ENCODE measurements at regions not wholly inside any gene's neighbourhood (a gene's known extent, or its start where the extent isn't known, plus 50 kb on each side); places are given as distances from the start of the nearest gene placed in this dataset.

DNA sequence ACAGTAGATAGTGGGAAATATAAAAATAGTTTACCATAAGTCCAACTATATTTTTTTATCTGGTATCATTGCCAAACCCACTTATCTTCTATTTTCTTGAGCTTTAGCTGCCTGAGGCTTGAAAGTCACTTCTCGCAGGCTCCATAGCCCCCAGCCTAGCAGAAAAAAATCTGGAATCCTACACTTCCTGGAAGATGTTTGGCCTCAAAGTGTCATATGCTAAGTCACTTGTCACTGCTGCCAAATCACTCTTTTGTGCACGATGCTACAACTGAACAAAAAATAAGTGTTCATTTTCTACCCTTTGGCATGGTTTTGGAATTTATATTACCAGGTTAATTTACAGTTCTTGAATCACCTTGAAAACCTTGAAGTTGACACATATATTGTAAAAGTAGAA, 612.5 kb upstream of the ATXN8OS start:
- TF ChIP-seq, protein P1, sequence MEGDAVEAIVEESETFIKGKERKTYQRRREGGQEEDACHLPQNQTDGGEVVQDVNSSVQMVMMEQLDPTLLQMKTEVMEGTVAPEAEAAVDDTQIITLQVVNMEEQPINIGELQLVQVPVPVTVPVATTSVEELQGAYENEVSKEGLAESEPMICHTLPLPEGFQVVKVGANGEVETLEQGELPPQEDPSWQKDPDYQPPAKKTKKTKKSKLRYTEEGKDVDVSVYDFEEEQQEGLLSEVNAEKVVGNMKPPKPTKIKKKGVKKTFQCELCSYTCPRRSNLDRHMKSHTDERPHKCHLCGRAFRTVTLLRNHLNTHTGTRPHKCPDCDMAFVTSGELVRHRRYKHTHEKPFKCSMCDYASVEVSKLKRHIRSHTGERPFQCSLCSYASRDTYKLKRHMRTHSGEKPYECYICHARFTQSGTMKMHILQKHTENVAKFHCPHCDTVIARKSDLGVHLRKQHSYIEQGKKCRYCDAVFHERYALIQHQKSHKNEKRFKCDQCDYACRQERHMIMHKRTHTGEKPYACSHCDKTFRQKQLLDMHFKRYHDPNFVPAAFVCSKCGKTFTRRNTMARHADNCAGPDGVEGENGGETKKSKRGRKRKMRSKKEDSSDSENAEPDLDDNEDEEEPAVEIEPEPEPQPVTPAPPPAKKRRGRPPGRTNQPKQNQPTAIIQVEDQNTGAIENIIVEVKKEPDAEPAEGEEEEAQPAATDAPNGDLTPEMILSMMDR (conservative IDR thresholded peaks at IDR 0.05 in 1 of 2, IDR thresholded peaks at IDR 0.05 in 1 of 2; ENCODE audit: low read depth in 1 of 2, low read length in 2 of 2), result no peak
- no peak for TF ChIP-seq EZH2 (IDR thresholded peaks at IDR 0.05; ENCODE audit: low read length, missing control alignments)
- no peaks in the 10 kb centered on the region for H3K79me2 ChIP-seq (ENCODE audit: control insufficient read depth, insufficient read depth, low read length)
- no peaks in the 10 kb centered on the region for H3K9me3 ChIP-seq (ENCODE audit: control insufficient read depth, insufficient read depth, low read depth, low read length)

DNA sequence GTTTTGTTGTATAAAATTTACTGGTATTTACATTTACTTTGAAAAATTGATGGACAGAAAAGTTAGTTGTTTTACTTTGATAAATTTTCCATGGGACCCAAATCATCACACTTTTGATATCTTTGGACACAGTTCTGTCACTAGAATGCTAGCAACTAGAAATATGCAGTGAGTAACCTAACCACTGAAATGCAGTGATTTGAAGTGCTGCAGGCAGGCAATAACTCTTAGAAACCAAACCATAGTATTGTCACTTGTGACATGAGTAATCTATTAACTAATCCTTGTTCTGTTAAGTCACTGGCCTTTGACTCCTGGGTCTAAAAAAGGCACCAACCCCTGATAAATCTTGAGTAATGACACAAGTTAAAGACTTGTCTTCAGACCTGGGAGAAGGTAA, 620.0 kb upstream of the ATXN8OS start:
- Histone ChIP-seq H3K4me1 (ENCODE audit: control insufficient read depth, extremely low read depth, insufficient read depth, low read length) (no peaks in the 10 kb centered on the region), H3K4me2 (ENCODE audit: extremely low read depth, insufficient read depth, low read length) (no peak overlapping the region), H3K4me3 (replicated peaks in 1 of 4; ENCODE audit: control extremely low read depth in 1 of 4, insufficient read depth in 1 of 4, low read depth in 3 of 4, low read length in 4 of 4) (no peak overlapping the region), H3K9ac (ENCODE audit: insufficient read depth, low read length) (no peak overlapping the region), H3K36me3 (ENCODE audit: control insufficient read depth, insufficient read depth, low read length) (no peaks in the 10 kb centered on the region), H4K20me1 (ENCODE audit: control insufficient read depth, extremely low read depth, insufficient read depth, low read length) (no peaks in the 10 kb centered on the region), H2AFZ (ENCODE audit: low read length) (no peak overlapping the region), H3K27ac (ENCODE audit: insufficient read depth, low read length) (no peak overlapping the region), H3K9me3 (ENCODE audit: control insufficient read depth, insufficient read depth, low read depth, low read length) (no peaks in the 10 kb centered on the region), H3K27me3 (ENCODE audit: control insufficient read depth, insufficient read depth, low read length) (no peaks in the 10 kb centered on the region), H3K79me2 (ENCODE audit: control insufficient read depth, insufficient read depth, low read length) (no peaks in the 10 kb centered on the region)
- TF ChIP-seq, protein P1 (conservative IDR thresholded peaks at IDR 0.05 in 1 of 2, IDR thresholded peaks at IDR 0.05 in 1 of 2; ENCODE audit: low read depth in 1 of 2, low read length in 2 of 2), result no peak
- no peak for TF ChIP-seq EZH2 (IDR thresholded peaks at IDR 0.05; ENCODE audit: low read length, missing control alignments)
- DNase-seq (ENCODE audit: low read depth in 2 of 2), result peak in 1 of 2 donors; percentile 0

More for the DNA sequence above, 612.5 kb upstream of the ATXN8OS start:
- H2AFZ ChIP-seq (ENCODE audit: low read length), result no peak overlapping the region
- H3K4me1 ChIP-seq (ENCODE audit: control insufficient read depth, extremely low read depth, insufficient read depth, low read length), result no peaks in the 10 kb centered on the region
- no peak overlapping the region for H3K4me2 ChIP-seq (ENCODE audit: extremely low read depth, insufficient read depth, low read length)
- H3K27me3 ChIP-seq (ENCODE audit: control insufficient read depth, insufficient read depth, low read length), result no peaks in the 10 kb centered on the region
- no peaks in the 10 kb centered on the region for H3K36me3 ChIP-seq (ENCODE audit: control insufficient read depth, insufficient read depth, low read length)
- no peak for DNase-seq (ENCODE audit: low read depth in 2 of 2)
- no peaks in the 10 kb centered on the region for H4K20me1 ChIP-seq (ENCODE audit: control insufficient read depth, extremely low read depth, insufficient read depth, low read length)
- no peak overlapping the region for H3K4me3 ChIP-seq (replicated peaks in 1 of 4; ENCODE audit: control extremely low read depth in 1 of 4, insufficient read depth in 1 of 4, low read depth in 3 of 4, low read length in 4 of 4)
- no peak overlapping the region for H3K9ac ChIP-seq (ENCODE audit: insufficient read depth, low read length)
- no peak overlapping the region for H3K27ac ChIP-seq (ENCODE audit: insufficient read depth, low read length)

DNA sequence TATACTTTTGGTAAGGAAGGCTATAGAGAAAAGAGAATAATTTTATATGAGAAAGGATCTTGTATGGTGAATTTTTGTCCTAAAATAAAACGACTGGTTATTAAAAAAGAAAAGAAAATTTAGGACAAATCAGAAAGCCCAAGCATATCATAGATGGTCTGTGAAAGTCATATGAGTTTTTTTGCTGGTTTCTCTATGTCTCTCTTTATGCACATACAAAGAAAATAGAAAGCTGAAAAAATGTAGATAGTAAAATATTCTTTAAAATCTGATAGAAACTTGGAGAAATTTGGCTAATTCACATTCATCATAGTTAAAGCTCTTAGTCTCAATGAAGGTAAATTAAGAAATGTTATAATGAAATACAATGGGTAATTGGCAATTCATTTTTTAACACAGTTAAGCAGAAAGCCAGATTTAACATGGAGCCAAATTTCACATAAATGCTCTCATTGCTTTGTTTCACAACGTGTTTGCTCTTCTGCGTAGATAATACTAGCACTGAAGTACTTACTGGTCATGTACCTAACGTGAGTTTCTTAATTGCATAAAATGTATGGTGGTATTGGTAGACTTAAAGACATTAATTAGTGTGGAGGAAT, 621.5 kb upstream of the ATXN8OS start:
- Histone ChIP-seq H3K4me1 (ENCODE audit: control insufficient read depth, extremely low read depth, insufficient read depth, low read length) (no peaks in the 10 kb centered on the region), H3K27ac (ENCODE audit: insufficient read depth, low read length) (no peak overlapping the region), H2AFZ (ENCODE audit: low read length) (no peak overlapping the region), H3K4me3 (replicated peaks in 1 of 4; ENCODE audit: control extremely low read depth in 1 of 4, insufficient read depth in 1 of 4, low read depth in 3 of 4, low read length in 4 of 4) (no peak overlapping the region), H3K4me2 (ENCODE audit: extremely low read depth, insufficient read depth, low read length) (no peak overlapping the region), H4K20me1 (ENCODE audit: control insufficient read depth, extremely low read depth, insufficient read depth, low read length) (no peaks in the 10 kb centered on the region), H3K27me3 (ENCODE audit: control insufficient read depth, insufficient read depth, low read length) (no peaks in the 10 kb centered on the region), H3K79me2 (ENCODE audit: control insufficient read depth, insufficient read depth, low read length) (no peaks in the 10 kb centered on the region), H3K36me3 (ENCODE audit: control insufficient read depth, insufficient read depth, low read length) (no peaks in the 10 kb centered on the region), H3K9me3 (ENCODE audit: control insufficient read depth, insufficient read depth, low read depth, low read length) (no peaks in the 10 kb centered on the region), H3K9ac (ENCODE audit: insufficient read depth, low read length) (no peak overlapping the region)
- TF ChIP-seq, protein P1 (conservative IDR thresholded peaks at IDR 0.05 in 1 of 2, IDR thresholded peaks at IDR 0.05 in 1 of 2; ENCODE audit: low read depth in 1 of 2, low read length in 2 of 2), result no peak
- no peak for TF ChIP-seq EZH2 (IDR thresholded peaks at IDR 0.05; ENCODE audit: low read length, missing control alignments)
- no peak for DNase-seq (ENCODE audit: low read depth in 2 of 2)

Measured in fibroblast of lung (primary cell).